Lung (tissue), 11 donors: ENCODE measurements at regions not wholly inside any gene's neighbourhood (a gene's known extent, or its start where the extent isn't known, plus 50 kb on each side); places are given as distances from the start of the nearest gene placed in this dataset.

Source experiments
- ATAC-seq: fragments of 200-7000 bp; cut with Tn5 transposase; one replicate; pipeline ENCODE4 v1.9.1; 2020; ENCODE audit warnings: moderate number of reproducible peaks; ENCODE audit not compliant: insufficient read depth, low FRiP score
- DNase-seq, 3 donors: peaks; one replicate each; pipeline ENCODE4 v3.0.0-alpha.2; 2013 to 2017
- H3K27ac ChIP-seq, 2 donors: one replicate each; pipeline ENCODE4 v1.5.1; 2013; ENCODE audit warnings: mild to moderate bottlenecking in 2 of 2, moderate library complexity in 2 of 2, control low read depth in 1 of 2, inconsistent platforms in 1 of 2, low read depth in 1 of 2, low read length in 1 of 2
- H3K27me3 ChIP-seq, 3 donors: one replicate each; pipeline ENCODE4 v1.5.1; 2013; ENCODE audit warnings: low read length in 2 of 3; ENCODE audit not compliant: control insufficient read depth in 3 of 3, insufficient read depth in 3 of 3
- H3K36me3 ChIP-seq, 4 donors: one replicate each; pipeline ENCODE4 v1.5.1; 2013; ENCODE audit warnings: low read length in 4 of 4, mild to moderate bottlenecking in 1 of 4, moderate library complexity in 1 of 4; ENCODE audit not compliant: control insufficient read depth in 4 of 4, insufficient read depth in 4 of 4
- H3K4me1 ChIP-seq, 5 donors: one replicate each; pipeline ENCODE4 v1.5.1; 2013; ENCODE audit warnings: low read length in 5 of 5, mild to moderate bottlenecking in 2 of 5, moderate library complexity in 1 of 5; ENCODE audit not compliant: control insufficient read depth in 5 of 5, insufficient read depth in 5 of 5
- H3K4me3 ChIP-seq: one replicate; pipeline ENCODE4 v1.5.1; 2013; ENCODE audit warnings: mild to moderate bottlenecking, control low read depth, moderate library complexity
- H3K9ac ChIP-seq, 2 donors: one replicate each; pipeline ENCODE4 v1.5.1; 2013; ENCODE audit warnings: low read length in 2 of 2, control low read depth in 1 of 2; ENCODE audit not compliant: insufficient read depth in 1 of 2
- H3K9me3 ChIP-seq, 4 donors: one replicate each; pipeline ENCODE4 v1.5.1; 2013; ENCODE audit warnings: low read length in 3 of 4, mild to moderate bottlenecking in 1 of 4, moderate library complexity in 1 of 4; ENCODE audit not compliant: control insufficient read depth in 4 of 4, insufficient read depth in 3 of 4
- CTCF ChIP-seq: IDR thresholded peaks from 2 replicates; pipeline ENCODE4 v1.5.1; 2012; ENCODE audit warnings: mild to moderate bottlenecking; ENCODE audit errors: control extremely low read depth, extremely low read depth
- WGBS, 2 donors: extraction: QIAGEN DNeasy Blood & Tissue Kit; methylation state at CpG; one replicate each; pipeline ENCODE4 v1.1.7; 2013; 5-methylcytosine and 5-hydroxymethylcytosine counted together
- donor health status: control.
- donor health status: control.
- donor health status: Bipolar disorder and iron deficiency.
- donor health status: healthy.
- donor health status: DM: yes; HTN: yes; CAD: no.

- H3K27me3 ChIP-seq: no peaks in the 10 kb centered on the region
- no peak overlapping the region for H3K4me3 ChIP-seq
- peaks cover 0 to 2% (median 0%) of the 10 kb centered on the region in 4 donors for H3K9me3 ChIP-seq
- WGBS, 2 donors: 91 to 94% methylated on average over 29 of the region's 29 CpGs
- H3K27ac ChIP-seq: no peak overlapping the region
- TF ChIP-seq CTCF: no peak
- no peak overlapping the region for H3K9ac ChIP-seq
- no peaks in the 10 kb centered on the region for H3K36me3 ChIP-seq
- DNase-seq (no peak), ATAC-seq (no peak)
- H3K4me1 ChIP-seq: peaks cover 0 to 44% (median 13%) of the 10 kb centered on the region in 5 donors
Observed at GRCh38 chr3:194755671-194756459, 70.2 kb downstream of the FAM43A start.

GRCh38 chr3:194756460-194756779 is 70.7 kb downstream of the FAM43A start:
- no peak overlapping the region for H3K9ac ChIP-seq
- H3K27me3 ChIP-seq: no peaks in the 10 kb centered on the region
- no peak overlapping the region for H3K4me3 ChIP-seq
- peaks cover 0 to 2% (median 0%) of the 10 kb centered on the region in 4 donors for H3K9me3 ChIP-seq
- H3K4me1 ChIP-seq: peaks cover 0 to 50% (median 13%) of the 10 kb centered on the region in 5 donors
- 72% methylated on average over 4 of the region's 4 CpGs for whole genome bisulfite sequencing, 2 donors
- no peak for DNase-seq
- H3K27ac ChIP-seq: no peak overlapping the region
- no peak for ATAC-seq
- H3K36me3 ChIP-seq: no peaks in the 10 kb centered on the region
- no peak for TF ChIP-seq CTCF

GRCh38 chr3:194756791-194757325 is 71.2 kb downstream of the FAM43A start:
- 82 to 86% methylated on average over 10 of the region's 10 CpGs for WGBS, 2 donors
- H3K9ac ChIP-seq: no peak overlapping the region
- TF ChIP-seq CTCF: no peak
- DNase-seq: peak; percentile 30 to 38 (median 37)
- no peak overlapping the region for H3K4me3 ChIP-seq
- peaks cover 0 to 2% (median 0%) of the 10 kb centered on the region in 4 donors for H3K9me3 ChIP-seq
- H3K4me1 ChIP-seq: peaks cover 0 to 53% (median 13%) of the 10 kb centered on the region in 5 donors
- H3K36me3 ChIP-seq: no peaks in the 10 kb centered on the region
- no peak for ATAC-seq
- peak overlapping the region in 1 of 2 donors; percentile 42 for H3K27ac ChIP-seq
- no peaks in the 10 kb centered on the region for H3K27me3 ChIP-seq
